ENCODE measurements at regions not wholly inside any gene's neighbourhood (a gene's known extent, or its start where the extent isn't known, plus 50 kb on each side); places are given as distances from the start of the nearest gene placed in this dataset.
"Not testable (repeated sequence)": the region's sequence is repeated elsewhere in the genome, so short reads cannot be mapped to it uniquely, and the experiment has no call there.

DNA sequence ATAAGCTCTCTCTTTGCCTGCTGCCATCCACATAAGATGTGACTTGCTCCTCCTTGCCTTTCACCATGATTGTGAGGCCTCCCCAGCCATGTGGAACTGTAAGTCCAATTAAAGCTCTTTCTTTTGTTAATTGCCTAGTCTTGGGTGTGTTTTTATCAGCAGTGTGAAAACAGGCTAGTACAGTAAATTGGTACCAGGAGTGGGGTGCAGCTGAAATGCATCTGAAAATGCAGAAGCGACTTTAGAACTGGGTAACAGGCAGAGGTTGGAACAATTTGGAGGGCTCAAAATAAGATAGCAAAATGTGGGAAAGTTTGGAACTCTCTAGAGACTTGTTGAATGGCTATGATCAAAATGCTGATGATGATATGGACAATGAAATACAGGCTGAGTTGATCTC lies 192.9 kb upstream of the PTBP2 start:
- not testable (repeated sequence) for H3K9me3 ChIP-seq (ENCODE audit: control insufficient read depth in 2 of 2, insufficient read depth in 1 of 2, low read depth in 1 of 2, low read length in 1 of 2); H3K27me3 ChIP-seq (ENCODE audit: control insufficient read depth in 1 of 2, insufficient read depth in 2 of 2, low read length in 2 of 2); H3K27ac ChIP-seq (ENCODE audit: low read depth in 2 of 2, low read length in 1 of 2); H3K4me3 ChIP-seq (ENCODE audit: low read depth in 1 of 2, low read length in 2 of 2); H3K4me1 ChIP-seq (ENCODE audit: control insufficient read depth in 2 of 2, insufficient read depth in 2 of 2, low read length in 1 of 2); H3K36me3 ChIP-seq (ENCODE audit: control insufficient read depth in 2 of 2, insufficient read depth in 2 of 2, low read length in 1 of 2)
- WGBS, 2 donors, result 93 to 95% methylated on average over 1 of the region's 1 CpG

DNA sequence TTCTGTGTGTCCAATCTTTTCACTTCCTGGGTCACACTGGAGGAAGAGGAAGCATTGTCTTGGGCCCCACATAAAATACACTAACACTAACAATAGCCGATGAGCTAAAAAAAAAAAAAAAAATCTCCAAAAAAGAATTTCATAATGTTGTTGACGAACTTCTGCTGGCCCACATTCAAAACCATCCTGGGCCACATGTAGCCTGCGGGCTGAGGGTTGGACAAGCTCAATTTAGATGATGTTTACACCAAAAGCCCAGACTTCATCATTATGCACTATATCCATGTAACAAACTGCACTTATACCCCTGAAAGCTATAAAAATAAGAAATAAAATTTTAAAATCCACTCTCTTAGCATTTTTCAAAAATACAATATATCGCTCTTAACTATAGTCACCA lies 187.8 kb upstream of the PTBP2 start:
- Histone ChIP-seq H3K4me1 (ENCODE audit: control insufficient read depth in 2 of 2, insufficient read depth in 2 of 2, low read length in 1 of 2) (no peaks in the 10 kb centered on the region), H3K27ac (ENCODE audit: low read depth in 2 of 2, low read length in 1 of 2) (no peak overlapping the region), H3K4me3 (ENCODE audit: low read depth in 1 of 2, low read length in 2 of 2) (no peak overlapping the region), H3K27me3 (ENCODE audit: control insufficient read depth in 1 of 2, insufficient read depth in 2 of 2, low read length in 2 of 2) (no peaks in the 10 kb centered on the region), H3K9me3 (ENCODE audit: control insufficient read depth in 2 of 2, insufficient read depth in 1 of 2, low read depth in 1 of 2, low read length in 1 of 2) (no peaks in the 10 kb centered on the region), H3K36me3 (ENCODE audit: control insufficient read depth in 2 of 2, insufficient read depth in 2 of 2, low read length in 1 of 2) (no peaks in the 10 kb centered on the region)
- 80 to 91% methylated on average over 4 of the region's 4 CpGs for WGBS, 2 donors

DNA sequence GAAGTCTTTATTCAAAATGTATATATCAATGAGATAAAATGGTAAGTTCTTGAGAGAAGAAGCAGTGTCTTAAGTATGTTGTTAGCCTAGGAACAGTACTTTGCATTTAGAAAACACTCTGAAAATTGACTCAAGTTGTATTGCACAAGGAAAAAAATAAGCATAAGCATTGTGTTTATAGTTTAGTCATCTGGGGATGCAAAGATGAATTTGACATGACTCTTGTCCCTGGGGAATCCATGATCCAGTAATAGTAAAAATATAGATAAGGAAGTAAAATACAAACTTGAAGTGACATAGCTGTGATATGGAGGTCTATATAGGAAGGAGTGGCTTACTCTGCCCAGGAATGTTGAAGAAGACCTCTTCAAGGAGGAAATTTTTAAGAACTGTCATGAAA lies 185.0 kb upstream of the PTBP2 start:
- Histone ChIP-seq H3K36me3 (ENCODE audit: control insufficient read depth in 2 of 2, insufficient read depth in 2 of 2, low read length in 1 of 2) (no peaks in the 10 kb centered on the region), H3K9me3 (ENCODE audit: control insufficient read depth in 2 of 2, insufficient read depth in 1 of 2, low read depth in 1 of 2, low read length in 1 of 2) (no peaks in the 10 kb centered on the region), H3K27ac (ENCODE audit: low read depth in 2 of 2, low read length in 1 of 2) (no peak overlapping the region), H3K4me1 (ENCODE audit: control insufficient read depth in 2 of 2, insufficient read depth in 2 of 2, low read length in 1 of 2) (no peaks in the 10 kb centered on the region), H3K4me3 (ENCODE audit: low read depth in 1 of 2, low read length in 2 of 2) (no peak overlapping the region), H3K27me3 (ENCODE audit: control insufficient read depth in 1 of 2, insufficient read depth in 2 of 2, low read length in 2 of 2) (no peaks in the 10 kb centered on the region)

DNA sequence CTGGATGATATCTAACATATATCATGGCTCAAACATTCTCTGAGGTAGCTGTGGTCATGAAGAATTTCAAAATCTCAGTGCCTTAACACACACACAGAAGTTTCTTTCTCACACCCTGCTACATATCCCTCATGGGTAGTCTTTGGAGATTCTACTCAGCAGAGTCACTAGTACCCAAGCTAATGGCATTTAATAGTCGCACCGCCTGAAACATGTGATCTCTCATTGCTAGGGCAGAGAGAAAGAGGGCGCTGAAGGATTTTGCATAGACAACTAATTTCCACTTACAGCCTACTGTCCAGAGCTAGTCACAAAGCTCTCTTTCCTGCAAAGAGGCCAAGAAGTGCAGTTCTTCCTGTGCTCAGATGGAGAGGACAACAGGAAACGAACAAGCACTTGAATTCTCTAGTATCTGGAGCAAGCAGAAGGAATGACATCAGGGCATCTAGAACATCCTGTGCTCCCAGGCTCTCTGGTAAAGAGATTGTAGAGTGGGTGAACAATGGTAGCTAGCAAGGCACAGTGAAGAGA lies 183.4 kb upstream of the PTBP2 start:
- no peaks in the 10 kb centered on the region for H3K36me3 ChIP-seq (ENCODE audit: control insufficient read depth in 2 of 2, insufficient read depth in 2 of 2, low read length in 1 of 2)
- no peaks in the 10 kb centered on the region for H3K4me1 ChIP-seq (ENCODE audit: control insufficient read depth in 2 of 2, insufficient read depth in 2 of 2, low read length in 1 of 2)
- no peaks in the 10 kb centered on the region for H3K27me3 ChIP-seq (ENCODE audit: control insufficient read depth in 1 of 2, insufficient read depth in 2 of 2, low read length in 2 of 2)
- H3K4me3 ChIP-seq (ENCODE audit: low read depth in 1 of 2, low read length in 2 of 2), result no peak overlapping the region
- peak overlapping the region; percentile 46 to 77 for H3K27ac ChIP-seq (ENCODE audit: low read depth in 2 of 2, low read length in 1 of 2)
- H3K9me3 ChIP-seq (ENCODE audit: control insufficient read depth in 2 of 2, insufficient read depth in 1 of 2, low read depth in 1 of 2, low read length in 1 of 2), result no peaks in the 10 kb centered on the region
- WGBS, 2 donors, result 65 to 69% methylated on average over 4 of the region's 4 CpGs

DNA sequence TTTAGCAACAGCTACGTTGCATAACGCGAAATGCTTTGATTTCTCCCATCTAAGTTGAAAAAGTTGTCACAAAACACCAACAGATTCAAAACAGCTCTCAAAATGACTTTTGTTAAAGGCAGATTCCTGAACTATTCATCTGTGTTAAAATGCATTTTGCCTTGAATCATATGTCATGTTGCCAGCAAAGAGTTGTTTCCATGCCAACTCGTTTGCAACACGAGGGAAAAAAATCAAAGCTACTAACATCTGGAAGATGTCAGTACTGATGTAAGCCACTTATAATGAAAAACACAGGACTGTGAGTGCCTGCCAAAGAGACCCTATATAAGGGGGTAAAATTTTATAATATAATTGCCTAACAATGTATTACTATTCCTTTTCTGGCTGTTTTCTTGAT lies 182.7 kb upstream of the PTBP2 start:
- Histone ChIP-seq H3K9me3 (ENCODE audit: control insufficient read depth in 2 of 2, insufficient read depth in 1 of 2, low read depth in 1 of 2, low read length in 1 of 2) (no peaks in the 10 kb centered on the region), H3K27me3 (ENCODE audit: control insufficient read depth in 1 of 2, insufficient read depth in 2 of 2, low read length in 2 of 2) (no peaks in the 10 kb centered on the region), H3K36me3 (ENCODE audit: control insufficient read depth in 2 of 2, insufficient read depth in 2 of 2, low read length in 1 of 2) (no peaks in the 10 kb centered on the region), H3K4me3 (ENCODE audit: low read depth in 1 of 2, low read length in 2 of 2) (no peak overlapping the region), H3K27ac (ENCODE audit: low read depth in 2 of 2, low read length in 1 of 2) (no peak overlapping the region), H3K4me1 (ENCODE audit: control insufficient read depth in 2 of 2, insufficient read depth in 2 of 2, low read length in 1 of 2) (no peaks in the 10 kb centered on the region)
- 24 to 45% methylated on average over 5 of the region's 5 CpGs for WGBS, 2 donors

DNA sequence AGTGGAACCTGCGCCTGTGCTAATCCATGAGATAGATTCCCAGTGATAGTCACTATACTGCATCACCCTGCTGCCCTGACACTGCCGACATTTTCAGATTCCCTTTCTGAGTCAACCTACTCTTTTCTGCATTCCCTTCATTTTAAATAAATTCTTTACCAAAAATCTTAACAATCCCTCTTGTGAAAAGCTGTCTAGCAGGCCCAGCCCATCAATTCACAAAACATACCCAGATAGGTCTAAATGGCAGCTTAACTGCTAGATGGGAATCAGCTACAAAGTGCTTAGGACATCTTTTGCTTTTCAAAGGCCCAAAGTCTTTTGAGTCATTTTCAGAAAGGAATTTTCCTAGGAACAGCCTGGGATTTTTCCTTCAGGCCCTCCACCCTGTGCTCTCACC lies 180.1 kb upstream of the PTBP2 start:
- no peaks in the 10 kb centered on the region for H3K4me1 ChIP-seq (ENCODE audit: control insufficient read depth in 2 of 2, insufficient read depth in 2 of 2, low read length in 1 of 2)
- no peaks in the 10 kb centered on the region for H3K27me3 ChIP-seq (ENCODE audit: control insufficient read depth in 1 of 2, insufficient read depth in 2 of 2, low read length in 2 of 2)
- H3K4me3 ChIP-seq (ENCODE audit: low read depth in 1 of 2, low read length in 2 of 2), result no peak overlapping the region
- no peak overlapping the region for H3K27ac ChIP-seq (ENCODE audit: low read depth in 2 of 2, low read length in 1 of 2)
- no peaks in the 10 kb centered on the region for H3K36me3 ChIP-seq (ENCODE audit: control insufficient read depth in 2 of 2, insufficient read depth in 2 of 2, low read length in 1 of 2)
- no peaks in the 10 kb centered on the region for H3K9me3 ChIP-seq (ENCODE audit: control insufficient read depth in 2 of 2, insufficient read depth in 1 of 2, low read depth in 1 of 2, low read length in 1 of 2)
- WGBS, 2 donors, result 97 to 100% methylated on average over 2 of the region's 2 CpGs

DNA sequence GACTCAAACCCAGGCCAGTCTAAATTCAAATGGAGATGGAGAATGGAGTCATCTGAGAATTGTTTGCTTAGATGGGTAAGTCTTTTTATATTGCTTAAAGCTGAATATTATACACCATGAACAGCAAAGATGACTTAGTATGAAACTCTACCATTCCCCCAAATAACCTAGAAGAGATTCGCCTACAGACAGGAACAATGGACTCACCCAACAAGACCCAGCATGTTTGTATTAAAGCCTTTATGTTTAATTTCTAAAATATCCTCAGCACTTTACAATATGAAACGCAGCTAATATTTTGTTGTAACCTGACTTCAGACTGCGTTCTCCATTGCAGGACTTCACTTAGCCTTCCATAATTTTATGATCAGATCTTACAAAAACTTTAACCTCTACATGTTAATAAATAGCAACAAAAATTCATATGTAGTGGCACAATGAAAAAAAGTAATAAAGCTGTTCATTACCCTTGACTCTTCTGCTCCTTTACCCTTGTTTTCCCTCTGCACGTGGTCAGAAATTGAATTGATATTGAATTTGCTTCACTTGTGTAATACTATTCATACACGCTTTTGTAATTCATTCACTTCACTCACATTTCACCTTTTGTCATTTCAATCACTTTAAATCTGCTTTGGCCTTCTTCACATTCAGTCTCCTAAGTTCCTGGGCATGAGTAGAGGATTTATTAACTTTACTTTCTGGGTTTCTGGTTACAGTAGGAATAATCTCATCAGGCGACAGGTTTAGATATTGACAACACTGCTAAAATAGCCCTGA lies 177.3 kb upstream of the PTBP2 start:
- no peak overlapping the region for H3K4me3 ChIP-seq (ENCODE audit: low read depth in 1 of 2, low read length in 2 of 2)
- H3K9me3 ChIP-seq (ENCODE audit: control insufficient read depth in 2 of 2, insufficient read depth in 1 of 2, low read depth in 1 of 2, low read length in 1 of 2), result no peaks in the 10 kb centered on the region
- H3K27ac ChIP-seq (ENCODE audit: low read depth in 2 of 2, low read length in 1 of 2), result no peak overlapping the region
- 83 to 84% methylated on average over 6 of the region's 6 CpGs for WGBS, 2 donors
- H3K36me3 ChIP-seq (ENCODE audit: control insufficient read depth in 2 of 2, insufficient read depth in 2 of 2, low read length in 1 of 2), result no peaks in the 10 kb centered on the region
- H3K27me3 ChIP-seq (ENCODE audit: control insufficient read depth in 1 of 2, insufficient read depth in 2 of 2, low read length in 2 of 2), result no peaks in the 10 kb centered on the region
- no peaks in the 10 kb centered on the region for H3K4me1 ChIP-seq (ENCODE audit: control insufficient read depth in 2 of 2, insufficient read depth in 2 of 2, low read length in 1 of 2)

DNA sequence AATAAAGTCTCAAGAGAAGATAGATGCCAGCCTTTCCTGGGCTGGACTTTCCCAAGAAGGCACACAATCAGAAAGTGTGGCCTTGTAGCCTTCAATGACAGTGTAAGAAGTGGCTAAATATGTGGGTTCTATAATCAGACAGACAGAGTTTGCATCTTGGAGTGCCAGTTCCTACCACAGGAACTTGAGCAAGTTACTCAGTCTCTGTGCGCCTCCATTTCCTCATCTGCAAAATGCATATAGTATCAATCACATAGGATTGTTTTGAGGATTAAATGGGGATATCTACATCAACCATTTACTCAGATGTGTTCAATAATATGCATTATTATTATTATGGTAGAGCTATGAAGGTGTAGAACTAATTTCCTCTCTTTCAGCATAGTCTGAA lies 176.8 kb upstream of the PTBP2 start:
- H3K27ac ChIP-seq (ENCODE audit: low read depth in 2 of 2, low read length in 1 of 2), result no peak overlapping the region
- H3K4me3 ChIP-seq (ENCODE audit: low read depth in 1 of 2, low read length in 2 of 2), result no peak overlapping the region
- H3K4me1 ChIP-seq (ENCODE audit: control insufficient read depth in 2 of 2, insufficient read depth in 2 of 2, low read length in 1 of 2), result no peaks in the 10 kb centered on the region
- 90 to 95% methylated on average over 1 of the region's 1 CpG for WGBS, 2 donors
- no peaks in the 10 kb centered on the region for H3K9me3 ChIP-seq (ENCODE audit: control insufficient read depth in 2 of 2, insufficient read depth in 1 of 2, low read depth in 1 of 2, low read length in 1 of 2)
- H3K36me3 ChIP-seq (ENCODE audit: control insufficient read depth in 2 of 2, insufficient read depth in 2 of 2, low read length in 1 of 2), result no peaks in the 10 kb centered on the region
- H3K27me3 ChIP-seq (ENCODE audit: control insufficient read depth in 1 of 2, insufficient read depth in 2 of 2, low read length in 2 of 2), result no peaks in the 10 kb centered on the region

DNA sequence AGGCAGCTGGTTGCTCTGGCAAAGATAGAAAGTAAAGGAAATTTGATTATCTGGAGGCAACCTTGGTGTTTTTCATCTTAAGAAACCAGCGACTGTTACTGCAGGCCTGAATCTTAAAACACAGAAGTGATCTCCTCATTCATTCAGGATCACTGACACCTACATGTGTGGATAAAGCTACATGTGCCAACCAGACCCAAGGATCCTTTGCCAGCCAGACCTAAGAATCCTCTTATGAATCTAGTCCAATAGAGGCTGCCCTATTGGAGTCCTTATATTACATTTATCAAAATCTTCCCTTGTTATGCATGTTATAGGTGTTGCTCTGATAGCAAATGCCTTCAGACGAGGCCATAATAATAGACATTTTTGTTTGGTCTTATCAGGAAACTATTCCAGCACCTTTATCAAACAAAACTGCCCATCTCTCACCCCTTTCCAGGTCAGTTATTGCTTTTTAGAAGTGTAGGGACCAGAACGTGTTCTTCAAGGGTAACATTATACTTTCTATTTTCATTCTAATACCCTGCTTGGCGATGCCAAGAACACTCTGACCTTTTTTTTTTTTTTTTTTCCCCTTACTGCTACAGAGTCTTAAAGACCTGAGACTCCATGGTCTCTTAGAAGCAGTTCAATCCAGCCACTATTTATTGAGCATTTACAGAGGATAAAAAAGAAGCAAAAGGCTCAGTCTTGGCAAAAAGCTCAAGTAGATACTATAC lies 175.5 kb upstream of the PTBP2 start:
- Histone ChIP-seq H3K4me3 (ENCODE audit: low read depth in 1 of 2, low read length in 2 of 2) (no peak overlapping the region), H3K27ac (ENCODE audit: low read depth in 2 of 2, low read length in 1 of 2) (no peak overlapping the region), H3K9me3 (ENCODE audit: control insufficient read depth in 2 of 2, insufficient read depth in 1 of 2, low read depth in 1 of 2, low read length in 1 of 2) (no peaks in the 10 kb centered on the region), H3K27me3 (ENCODE audit: control insufficient read depth in 1 of 2, insufficient read depth in 2 of 2, low read length in 2 of 2) (no peaks in the 10 kb centered on the region), H3K4me1 (ENCODE audit: control insufficient read depth in 2 of 2, insufficient read depth in 2 of 2, low read length in 1 of 2) (no peaks in the 10 kb centered on the region), H3K36me3 (ENCODE audit: control insufficient read depth in 2 of 2, insufficient read depth in 2 of 2, low read length in 1 of 2) (no peaks in the 10 kb centered on the region)
- WGBS, 2 donors, result 82% methylated on average over 4 of the region's 4 CpGs

DNA sequence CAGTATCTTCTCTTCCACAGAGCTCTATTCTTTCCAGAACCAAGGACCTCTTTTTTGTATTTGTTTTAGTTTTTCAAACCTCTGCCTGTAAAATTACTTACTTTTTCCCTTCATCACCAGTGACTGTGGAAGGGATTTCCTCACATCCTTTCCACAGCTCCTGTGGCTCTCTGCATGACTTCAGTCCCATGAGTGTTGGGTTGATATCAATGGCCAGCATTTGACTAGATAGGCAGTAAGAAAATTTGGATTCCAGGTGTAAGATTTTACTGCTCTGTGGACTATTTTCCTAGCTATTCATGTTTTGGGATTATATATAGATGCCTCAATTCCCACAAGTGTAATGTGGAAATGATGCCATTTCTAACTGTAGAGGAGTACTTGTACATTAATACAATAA lies 171.5 kb upstream of the PTBP2 start:
- Histone ChIP-seq H3K9me3 (ENCODE audit: control insufficient read depth in 2 of 2, insufficient read depth in 1 of 2, low read depth in 1 of 2, low read length in 1 of 2) (no peaks in the 10 kb centered on the region), H3K27ac (ENCODE audit: low read depth in 2 of 2, low read length in 1 of 2) (no peak overlapping the region), H3K36me3 (ENCODE audit: control insufficient read depth in 2 of 2, insufficient read depth in 2 of 2, low read length in 1 of 2) (no peaks in the 10 kb centered on the region), H3K4me1 (ENCODE audit: control insufficient read depth in 2 of 2, insufficient read depth in 2 of 2, low read length in 1 of 2) (no peaks in the 10 kb centered on the region), H3K4me3 (ENCODE audit: low read depth in 1 of 2, low read length in 2 of 2) (no peak overlapping the region), H3K27me3 (ENCODE audit: control insufficient read depth in 1 of 2, insufficient read depth in 2 of 2, low read length in 2 of 2) (no peaks in the 10 kb centered on the region)

All from esophagus (tissue), 2 donors.